NCI-H2196 (cell line): ENCODE measurements at regions not wholly inside any gene's neighbourhood (a gene's known extent, or its start where the extent isn't known, plus 50 kb on each side); places are given as distances from the start of the nearest gene placed in this dataset.
"Not testable (repeated sequence)": the region's sequence is repeated elsewhere in the genome, so short reads cannot be mapped to it uniquely, and the experiment has no call there.

Experiments
- DNase-seq: peaks from one replicate; lab custom pipeline; 2025; ENCODE audit not compliant: unreplicated experiment; lab: John Stamatoyannopoulos, UW

GRCh38 chr11:29485641-29486040, 531.2 kb downstream of the KCNA4 start:
- no peak for DNase-seq

- DNase-seq: no peak
These were observed 532.3 kb downstream of the KCNA4 start for GRCh38 chr11:29484548-29484947.

- DNase-seq: no peak
These were observed 533.0 kb downstream of the KCNA4 start for GRCh38 chr11:29483831-29484230.

- no peak for DNase-seq
These were observed 534.3 kb downstream of the KCNA4 start for GRCh38 chr11:29482510-29482909.

GRCh38 chr11:29481738-29482137, 535.1 kb downstream of the KCNA4 start:
- DNase-seq: no peak

- DNase-seq: no peak
These were observed 535.8 kb downstream of the KCNA4 start for GRCh38 chr11:29480981-29481380.

GRCh38 chr11:29458252-29458651, 558.6 kb downstream of the KCNA4 start:
- DNase-seq: no peak

GRCh38 chr11:29452146-29452545, 564.7 kb downstream of the KCNA4 start:
- no peak for DNase-seq

- DNase-seq: no peak
These were observed 567.4 kb downstream of the KCNA4 start for GRCh38 chr11:29449281-29450074.

- no peak for DNase-seq
These were observed 568.5 kb downstream of the KCNA4 start for GRCh38 chr11:29448246-29448877.

GRCh38 chr11:29447821-29448220, 569.0 kb downstream of the KCNA4 start:
- no peak for DNase-seq

- DNase-seq: no peak
These were observed 570.7 kb downstream of the KCNA4 start for GRCh38 chr11:29446132-29446531.

GRCh38 chr11:29445191-29445590, 571.6 kb downstream of the KCNA4 start:
- DNase-seq: not testable (repeated sequence)

GRCh38 chr11:29438815-29439214, 578.0 kb downstream of the KCNA4 start:
- DNase-seq: no peak

- DNase-seq: no peak
These were observed 581.4 kb downstream of the KCNA4 start for GRCh38 chr11:29435421-29435820.

GRCh38 chr11:29432719-29433325, 584.0 kb downstream of the KCNA4 start:
- peak; percentile 24 for DNase-seq

GRCh38 chr11:29405305-29405704, 611.5 kb downstream of the KCNA4 start:
- DNase-seq: no peak

GRCh38 chr11:29395555-29396072, 621.2 kb downstream of the KCNA4 start:
- no peak for DNase-seq

GRCh38 chr11:29389793-29390192, 627.0 kb downstream of the KCNA4 start:
- DNase-seq: no peak

GRCh38 chr11:29373725-29374124, 643.1 kb downstream of the KCNA4 start:
- DNase-seq: no peak

GRCh38 chr11:29368126-29368525, 648.7 kb downstream of the KCNA4 start:
- DNase-seq: no peak

- DNase-seq: no peak
These were observed 652.8 kb downstream of the KCNA4 start for GRCh38 chr11:29364006-29364405.
